B cell (primary cell): ENCODE measurements at regions not wholly inside any gene's neighbourhood (a gene's known extent, or its start where the extent isn't known, plus 50 kb on each side); places are given as distances from the start of the nearest gene placed in this dataset.

Experiments
- ATAC-seq: fragments of 200-7000 bp; cut with Tn5 transposase; one replicate; pipeline ENCODE4 v1.10.0; 2021; ENCODE audit warnings: low read depth, mild to moderate bottlenecking, moderate number of reproducible peaks, moderate library complexity
- CTCF ChIA-PET: fragments of 350-600 bp; sonication (Branson Sonifier 250); formaldehyde crosslinking; loops from one replicate; lab custom pipeline; 2021; ENCODE audit warnings: antibody characterized with exemption, inconsistent platforms; lab: Charles Lee
- POLR2A ChIA-PET: fragments of 350-600 bp; sonication (Branson Sonifier 250); formaldehyde crosslinking; loops from one replicate; lab custom pipeline; 2021; ENCODE audit warnings: antibody characterized with exemption; lab: Charles Lee
- DNase-seq: peaks from one replicate; pipeline ENCODE4 v3.0.0; 2013
- H2AFZ ChIP-seq: 2 replicates; pipeline ENCODE4 v1.6.1; 2012; ENCODE audit warnings: mild to moderate bottlenecking, low read depth, low read length; ENCODE audit not compliant: insufficient read depth, poor library complexity, severe bottlenecking
- H3K27ac ChIP-seq, 2 donors: 1 replicate in 1 of 2; 2 replicates in 1 of 2; pipeline ENCODE4 v1.5.1; 2012 to 2013; ENCODE audit warnings: low read length in 2 of 2, mild to moderate bottlenecking in 2 of 2, moderate library complexity in 1 of 2
- H3K27me3 ChIP-seq, 4 experiments: fragments of 200-600 bp in 1 of 4; sonication (generic) in 1 of 4; replicated peaks in 1 of 4; 1 replicate in 2 of 4; 2 replicates in 2 of 4; pipeline versions ENCODE4 v1.6.1 to v1.7.0; 2013 to 2016; ENCODE audit warnings: low read length in 3 of 4, mild to moderate bottlenecking in 2 of 4, mixed read lengths in 1 of 4, moderate library complexity in 1 of 4; ENCODE audit not compliant: insufficient read depth in 4 of 4, control insufficient read depth in 3 of 4; ENCODE audit errors: control extremely low read depth in 1 of 4
- H3K36me3 ChIP-seq, 2 experiments: replicated peaks in 1 of 2; 1 replicate in 1 of 2; 2 replicates in 1 of 2; pipeline versions ENCODE4 v1.6.1 to v1.7.1; 2013; ENCODE audit warnings: low read length in 1 of 2; ENCODE audit not compliant: insufficient read depth in 2 of 2, control insufficient read depth in 1 of 2; ENCODE audit errors: control extremely low read depth in 1 of 2, extremely low read depth in 1 of 2
- H3K4me1 ChIP-seq, 2 donors: fragments of 200-600 bp in 1 of 2; sonication (generic) in 1 of 2; 1 replicate in 1 of 2; 2 replicates in 1 of 2; pipeline versions ENCODE4 v1.5.1 to v1.6.1; 2013 to 2017; ENCODE audit warnings: low read length in 2 of 2; ENCODE audit not compliant: control insufficient read depth in 2 of 2, insufficient read depth in 2 of 2
- H3K4me2 ChIP-seq: replicated peaks from 2 replicates; pipeline ENCODE3; 2012; ENCODE audit warnings: mild to moderate bottlenecking, low read depth, low read length; ENCODE audit not compliant: poor library complexity, severe bottlenecking
- H3K4me3 ChIP-seq, 5 experiments: fragments of 200-600 bp in 1 of 5; sonication (generic) in 1 of 5; 1 replicate in 3 of 5; 2 replicates in 2 of 5; pipeline versions ENCODE4 v1.5.1 to v1.7.0; 2011 to 2016; ENCODE audit warnings: low read length in 4 of 5, mild to moderate bottlenecking in 4 of 5, low read depth in 2 of 5, control low read depth in 1 of 5, moderate library complexity in 1 of 5; ENCODE audit not compliant: insufficient read depth in 1 of 5; ENCODE audit errors: control extremely low read depth in 1 of 5, extremely low read depth in 1 of 5
- H3K79me2 ChIP-seq: fragments of 200-600 bp; sonication (generic); one replicate; pipeline ENCODE4 v1.6.0; 2016; ENCODE audit warnings: low read length; ENCODE audit not compliant: control insufficient read depth, insufficient read depth
- H3K9ac ChIP-seq: fragments of 200-600 bp; sonication (generic); 2 replicates; pipeline ENCODE4 v1.6.1; 2017; ENCODE audit warnings: mild to moderate bottlenecking, low read length, moderate library complexity
- H3K9me3 ChIP-seq, 3 donors: one replicate each; pipeline versions ENCODE4 v1.6.1 to v1.7.1; 2013; ENCODE audit warnings: low read length in 2 of 3; ENCODE audit not compliant: control insufficient read depth in 2 of 3, insufficient read depth in 1 of 3; ENCODE audit errors: control extremely low read depth in 1 of 3
- H4K20me1 ChIP-seq: 2 replicates; pipeline ENCODE4 v1.6.0; 2012; ENCODE audit warnings: mild to moderate bottlenecking, low read length; ENCODE audit not compliant: insufficient read depth, control insufficient read depth, poor library complexity, severe bottlenecking
- H3K27ac Mint-ChIP-seq: one replicate; pipeline ENCODE4 v1.8.0; 2021; ENCODE audit warnings: mixed read lengths
- H3K27me3 Mint-ChIP-seq: one replicate; pipeline ENCODE4 v1.8.0; 2021; ENCODE audit warnings: mixed read lengths
- H3K4me1 Mint-ChIP-seq: one replicate; pipeline ENCODE4 v1.8.0; 2021; ENCODE audit warnings: mixed read lengths
- H3K4me3 Mint-ChIP-seq: one replicate; pipeline ENCODE4 v1.8.0; 2021; ENCODE audit warnings: mixed read lengths
- H3K9me3 Mint-ChIP-seq: one replicate; pipeline ENCODE4 v1.8.0; 2022; ENCODE audit warnings: mixed read lengths; ENCODE audit not compliant: insufficient read depth
- CTCF ChIP-seq: fragments of 200-600 bp; IDR thresholded peaks from one replicate; pipeline ENCODE4 v1.8.0; 2022; ENCODE audit warnings: antibody characterized with exemption, mild to moderate bottlenecking
- EZH2 ChIP-seq: IDR thresholded peaks from 2 replicates; pipeline ENCODE4 v1.6.1; 2012; ENCODE audit warnings: borderline replicate concordance, low read depth, mild to moderate bottlenecking, moderate library complexity, low read length; ENCODE audit not compliant: insufficient read depth, poor library complexity, severe bottlenecking
- WGBS: methylation state at CpG from one replicate; pipeline ENCODE4 v1.1.5; 2013; ENCODE audit warnings: missing lambda C conversion rate; ENCODE audit not compliant: insufficient coverage; 5-methylcytosine and 5-hydroxymethylcytosine counted together
- intact Hi-C: fragments of 100-400 bp; cut with micrococcal nuclease; formaldehyde crosslinking; loops from one replicate; pipeline ENCODE4 v1.10.0; 2022

- ATAC-seq (no peak), DNase-seq (no peak)
- Histone ChIP-seq H3K4me1 (no peaks in the 10 kb centered on the region), H3K4me3 (no peak overlapping the region), H3K9me3 (no peaks in the 10 kb centered on the region), H3K9ac (no peak overlapping the region), H3K27ac (no peak overlapping the region), H3K36me3 (no peaks in the 10 kb centered on the region), H3K4me2 (no peak overlapping the region), H3K27me3 (no peaks in the 10 kb centered on the region), H2AFZ (no peak overlapping the region), H4K20me1 (no peaks in the 10 kb centered on the region), H3K79me2 (no peaks in the 10 kb centered on the region)
- no peak overlapping the region for H3K4me3 Mint-ChIP-seq
- intact Hi-C loops = no loop called here
- H3K9me3 Mint-ChIP-seq = no peaks in the 10 kb centered on the region
- no peak overlapping the region for H3K27ac Mint-ChIP-seq
- ChIA-PET CTCF (no interaction called here), POLR2A (no interaction called here)
- WGBS = 100% methylated on average over 1 of the region's 2 CpGs
- no peaks in the 10 kb centered on the region for H3K4me1 Mint-ChIP-seq
- H3K27me3 Mint-ChIP-seq = no peaks in the 10 kb centered on the region
- no peak for TF ChIP-seq CTCF
- TF ChIP-seq EZH2 = no peak
Observed at GRCh38 chr1:196142111-196142640, 466.1 kb downstream of the KCNT2 start.

- H3K79me2 ChIP-seq = no peaks in the 10 kb centered on the region
- no peak overlapping the region for H3K9ac ChIP-seq
- H3K4me1 ChIP-seq = no peaks in the 10 kb centered on the region
- intact Hi-C loops = no loop called here
- ChIA-PET CTCF (no interaction called here), POLR2A (no interaction called here)
- Mint-ChIP-seq H3K4me1 (no peaks in the 10 kb centered on the region), H3K27me3 (no peaks in the 10 kb centered on the region), H3K4me3 (no peak overlapping the region), H3K27ac (no peak overlapping the region), H3K9me3 (no peaks in the 10 kb centered on the region)
- WGBS = 83% methylated on average over 3 of the region's 4 CpGs
- H3K4me2 ChIP-seq = no peak overlapping the region
- no peaks in the 10 kb centered on the region for H4K20me1 ChIP-seq
- no peaks in the 10 kb centered on the region for H3K27me3 ChIP-seq
- no peak for DNase-seq
- no peak overlapping the region for H3K4me3 ChIP-seq
- no peak overlapping the region for H3K27ac ChIP-seq
- no peak overlapping the region for H2AFZ ChIP-seq
- ATAC-seq = no peak
- no peaks in the 10 kb centered on the region for H3K9me3 ChIP-seq
- TF ChIP-seq EZH2 (no peak), CTCF (no peak)
- no peaks in the 10 kb centered on the region for H3K36me3 ChIP-seq
Observed at GRCh38 chr1:196136396-196136795, 471.8 kb downstream of the KCNT2 start.
